ENCODE measurements at regions not wholly inside any gene's neighbourhood (a gene's known extent, or its start where the extent isn't known, plus 50 kb on each side); places are given as distances from the start of the nearest gene placed in this dataset.

GRCh38 chr1:238063454-238063853 is 172.7 kb upstream of the ZP4 start:
- TF ChIP-seq MYBL2 (CRISPR knock-in tag; IDR thresholded peaks at IDR 0.05) (no peak), NFYB (CRISPR knock-in tag; conservative IDR thresholded peaks at IDR 0.05; ENCODE audit: low read depth) (no peak), CDX4 (CRISPR knock-in tag; IDR thresholded peaks at IDR 0.05; ENCODE audit: borderline replicate concordance) (no peak), CTCF (IDR thresholded peaks at IDR 0.05) (no peak), MXD4 (CRISPR knock-in tag; IDR thresholded peaks at IDR 0.05; ENCODE audit: borderline replicate concordance) (no peak), ZNF121 (CRISPR knock-in tag; IDR thresholded peaks at IDR 0.05) (no peak), MLX (CRISPR knock-in tag; IDR thresholded peaks at IDR 0.05) (no peak)
